CD8-positive, alpha-beta memory T cell (primary cell): ENCODE measurements at regions not wholly inside any gene's neighbourhood (a gene's known extent, or its start where the extent isn't known, plus 50 kb on each side); places are given as distances from the start of the nearest gene placed in this dataset.
"Not testable (repeated sequence)": the region's sequence is repeated elsewhere in the genome, so short reads cannot be mapped to it uniquely, and the experiment has no call there.

Experiments
- CTCF ChIA-PET: fragments of 350-600 bp; sonication (Branson Sonifier 250); formaldehyde crosslinking; loops from one replicate; lab custom pipeline; 2021; ENCODE audit warnings: antibody characterized with exemption; lab: Charles Lee
- POLR2A ChIA-PET: fragments of 350-600 bp; sonication (Branson Sonifier 250); formaldehyde crosslinking; loops from one replicate; lab custom pipeline; 2021; ENCODE audit warnings: antibody characterized with exemption; lab: Charles Lee
- DNase-seq, 5 donors: peaks; one replicate each; pipeline versions ENCODE4 v3.0.0 to v3.0.0-alpha.2; 2020 to 2022; ENCODE audit warnings: mixed read lengths in 1 of 5
- H3K27ac ChIP-seq: one replicate; pipeline ENCODE4 v1.7.0; 2013; ENCODE audit warnings: low read depth, mild to moderate bottlenecking, low read length, moderate library complexity
- H3K27me3 ChIP-seq: 2 replicates; pipeline ENCODE4 v1.7.0; 2013; ENCODE audit warnings: low read length, mild to moderate bottlenecking; ENCODE audit not compliant: insufficient read depth, poor library complexity, severe bottlenecking
- H3K36me3 ChIP-seq: 2 replicates; pipeline ENCODE4 v1.7.0; 2013; ENCODE audit warnings: mild to moderate bottlenecking, low read length, moderate library complexity; ENCODE audit not compliant: insufficient read depth
- H3K4me1 ChIP-seq: 2 replicates; pipeline ENCODE4 v1.7.0; 2013; ENCODE audit warnings: mild to moderate bottlenecking, low read length, moderate library complexity; ENCODE audit not compliant: insufficient read depth
- H3K4me3 ChIP-seq: 2 replicates; pipeline ENCODE4 v1.7.0; 2013; ENCODE audit warnings: mild to moderate bottlenecking, low read length
- H3K9me3 ChIP-seq: 2 replicates; pipeline ENCODE4 v1.7.0; 2013; ENCODE audit warnings: mild to moderate bottlenecking, low read length
- H3K27ac Mint-ChIP-seq, 8 donors: one replicate each; pipeline ENCODE4 v1.8.0; 2020 to 2021; ENCODE audit warnings: mixed read lengths in 8 of 8, mild to moderate bottlenecking in 6 of 8, inconsistent platforms in 3 of 8, moderate library complexity in 3 of 8
- H3K27me3 Mint-ChIP-seq, 2 donors: one replicate each; pipeline ENCODE4 v1.8.0; 2020 to 2021; ENCODE audit warnings: mixed read lengths in 2 of 2, mild to moderate bottlenecking in 1 of 2, moderate library complexity in 1 of 2
- H3K36me3 Mint-ChIP-seq, 3 donors: one replicate each; pipeline ENCODE4 v1.8.0; 2020 to 2021; ENCODE audit warnings: mixed read lengths in 3 of 3, inconsistent platforms in 1 of 3, mild to moderate bottlenecking in 1 of 3
- H3K4me1 Mint-ChIP-seq, 3 donors: one replicate each; pipeline ENCODE4 v1.8.0; 2020 to 2021; ENCODE audit warnings: mixed read lengths in 3 of 3, inconsistent platforms in 1 of 3, mild to moderate bottlenecking in 1 of 3
- H3K4me3 Mint-ChIP-seq, 7 donors: one replicate each; pipeline ENCODE4 v1.8.0; 2020 to 2021; ENCODE audit warnings: mixed read lengths in 7 of 7, mild to moderate bottlenecking in 6 of 7, moderate library complexity in 4 of 7, inconsistent platforms in 2 of 7
- H3K9me3 Mint-ChIP-seq, 5 donors: one replicate each; pipeline ENCODE4 v1.8.0; 2020 to 2022; ENCODE audit warnings: mixed read lengths in 5 of 5, mild to moderate bottlenecking in 3 of 5, moderate library complexity in 2 of 5, inconsistent platforms in 1 of 5

GRCh38 chr16:13697013-13697412 lies 222.9 kb upstream of the ERCC4 start:
- no peak overlapping the region for H3K27ac ChIP-seq
- no peak for DNase-seq
- POLR2A ChIA-PET, result no interaction called here
- CTCF ChIA-PET, result no interaction called here
- Mint-ChIP-seq H3K4me1 (no peaks in the 10 kb centered on the region), H3K27ac (no peak overlapping the region), H3K36me3 (no peaks in the 10 kb centered on the region), H3K9me3 (peaks cover 14 to 29% (median 24%) of the 10 kb centered on the region in 5 donors), H3K27me3 (peaks cover 0 to 3% of the 10 kb centered on the region in 2 donors), H3K4me3 (no peak overlapping the region)
- H3K9me3 ChIP-seq, result no peaks in the 10 kb centered on the region
- no peak overlapping the region for H3K4me3 ChIP-seq
- no peaks in the 10 kb centered on the region for H3K4me1 ChIP-seq
- no peaks in the 10 kb centered on the region for H3K36me3 ChIP-seq
- no peaks in the 10 kb centered on the region for H3K27me3 ChIP-seq

GRCh38 chr16:13697568-13697967 lies 222.4 kb upstream of the ERCC4 start:
- no peak overlapping the region for H3K27ac ChIP-seq
- Mint-ChIP-seq H3K27ac (no peak overlapping the region), H3K27me3 (peaks cover 0 to 3% of the 10 kb centered on the region in 2 donors), H3K4me3 (no peak overlapping the region), H3K9me3 (peaks cover 14 to 29% (median 21%) of the 10 kb centered on the region in 5 donors), H3K36me3 (no peaks in the 10 kb centered on the region), H3K4me1 (no peaks in the 10 kb centered on the region)
- no peaks in the 10 kb centered on the region for H3K4me1 ChIP-seq
- no peaks in the 10 kb centered on the region for H3K27me3 ChIP-seq
- H3K36me3 ChIP-seq, result no peaks in the 10 kb centered on the region
- no peaks in the 10 kb centered on the region for H3K9me3 ChIP-seq
- no peak overlapping the region for H3K4me3 ChIP-seq
- ChIA-PET CTCF (no interaction called here), POLR2A (no interaction called here)
- no peak for DNase-seq

- Histone ChIP-seq H3K27me3 (no peaks in the 10 kb centered on the region), H3K9me3 (no peaks in the 10 kb centered on the region), H3K36me3 (no peaks in the 10 kb centered on the region), H3K27ac (no peak overlapping the region), H3K4me3 (no peak overlapping the region), H3K4me1 (no peaks in the 10 kb centered on the region)
- CTCF ChIA-PET, result no interaction called here
- peaks cover 0 to 3% of the 10 kb centered on the region in 2 donors for H3K27me3 Mint-ChIP-seq
- no peak overlapping the region for H3K4me3 Mint-ChIP-seq
- H3K36me3 Mint-ChIP-seq, result peaks cover 0 to 3% (median 2%) of the 10 kb centered on the region in 3 donors
- no peaks in the 10 kb centered on the region for H3K4me1 Mint-ChIP-seq
- H3K9me3 Mint-ChIP-seq, result peaks cover 7 to 22% (median 14%) of the 10 kb centered on the region in 5 donors
- no peak overlapping the region for H3K27ac Mint-ChIP-seq
- no peak for DNase-seq
- POLR2A ChIA-PET, result no interaction called here
Measured at GRCh38 chr16:13702614-13703013, 217.3 kb upstream of the ERCC4 start.

GRCh38 chr16:13708347-13709120 lies 211.4 kb upstream of the ERCC4 start:
- Mint-ChIP-seq H3K27me3 (no peaks in the 10 kb centered on the region), H3K4me1 (no peaks in the 10 kb centered on the region), H3K36me3 (peaks cover 0 to 3% (median 2%) of the 10 kb centered on the region in 3 donors), H3K9me3 (peaks cover 8 to 22% (median 14%) of the 10 kb centered on the region in 5 donors), H3K4me3 (no peak overlapping the region), H3K27ac (no peak overlapping the region)
- Histone ChIP-seq H3K27ac (no peak overlapping the region), H3K9me3 (no peaks in the 10 kb centered on the region), H3K4me3 (no peak overlapping the region), H3K36me3 (no peaks in the 10 kb centered on the region), H3K4me1 (no peaks in the 10 kb centered on the region), H3K27me3 (no peaks in the 10 kb centered on the region)
- CTCF ChIA-PET, result no interaction called here
- no peak for DNase-seq
- POLR2A ChIA-PET, result no interaction called here

- no peaks in the 10 kb centered on the region for H3K9me3 Mint-ChIP-seq
- no peaks in the 10 kb centered on the region for H3K4me1 ChIP-seq
- H3K36me3 ChIP-seq, result no peaks in the 10 kb centered on the region
- peaks cover 0 to 2% of the 10 kb centered on the region in 2 donors for H3K27me3 Mint-ChIP-seq
- H3K4me1 Mint-ChIP-seq, result no peaks in the 10 kb centered on the region
- H3K4me3 ChIP-seq, result no peak overlapping the region
- no peaks in the 10 kb centered on the region for H3K27me3 ChIP-seq
- H3K27ac Mint-ChIP-seq, result no peak overlapping the region
- H3K27ac ChIP-seq, result no peak overlapping the region
- H3K36me3 Mint-ChIP-seq, result no peaks in the 10 kb centered on the region
- CTCF ChIA-PET, result no interaction called here
- no peak for DNase-seq
- no peak overlapping the region for H3K4me3 Mint-ChIP-seq
- POLR2A ChIA-PET, result no interaction called here
- H3K9me3 ChIP-seq, result no peaks in the 10 kb centered on the region
Measured at GRCh38 chr16:13718748-13719147, 201.2 kb upstream of the ERCC4 start.

GRCh38 chr16:13727943-13728342 lies 192.0 kb upstream of the ERCC4 start:
- H3K4me3 Mint-ChIP-seq, result no peak overlapping the region
- Histone ChIP-seq H3K9me3 (no peaks in the 10 kb centered on the region), H3K36me3 (no peaks in the 10 kb centered on the region), H3K27ac (no peak overlapping the region), H3K27me3 (no peaks in the 10 kb centered on the region), H3K4me3 (no peak overlapping the region), H3K4me1 (no peaks in the 10 kb centered on the region)
- no peaks in the 10 kb centered on the region for H3K36me3 Mint-ChIP-seq
- no peak for DNase-seq
- no peaks in the 10 kb centered on the region for H3K4me1 Mint-ChIP-seq
- ChIA-PET POLR2A (no interaction called here), CTCF (no interaction called here)
- peaks cover 0 to 4% of the 10 kb centered on the region in 2 donors for H3K27me3 Mint-ChIP-seq
- peaks cover 6 to 22% (median 17%) of the 10 kb centered on the region in 5 donors for H3K9me3 Mint-ChIP-seq
- no peak overlapping the region for H3K27ac Mint-ChIP-seq

GRCh38 chr16:13733561-13733960 lies 186.4 kb upstream of the ERCC4 start:
- H3K36me3 ChIP-seq, result no peaks in the 10 kb centered on the region
- H3K4me3 Mint-ChIP-seq, result no peak overlapping the region
- H3K27ac Mint-ChIP-seq, result no peak overlapping the region
- H3K4me1 Mint-ChIP-seq, result no peaks in the 10 kb centered on the region
- CTCF ChIA-PET, result no interaction called here
- no peak overlapping the region for H3K4me3 ChIP-seq
- H3K27me3 Mint-ChIP-seq, result peaks cover 0 to 4% of the 10 kb centered on the region in 2 donors
- no peaks in the 10 kb centered on the region for H3K9me3 ChIP-seq
- DNase-seq, result no peak
- H3K4me1 ChIP-seq, result no peaks in the 10 kb centered on the region
- no peak overlapping the region for H3K27ac ChIP-seq
- no peaks in the 10 kb centered on the region for H3K36me3 Mint-ChIP-seq
- H3K27me3 ChIP-seq, result no peaks in the 10 kb centered on the region
- peaks cover 1 to 7% (median 2%) of the 10 kb centered on the region in 5 donors for H3K9me3 Mint-ChIP-seq
- POLR2A ChIA-PET, result no interaction called here

GRCh38 chr16:13739621-13740373 lies 180.2 kb upstream of the ERCC4 start:
- H3K4me3 Mint-ChIP-seq, H3K9me3 ChIP-seq, H3K27ac ChIP-seq, H3K27me3 Mint-ChIP-seq, H3K27ac Mint-ChIP-seq, H3K27me3 ChIP-seq, H3K36me3 ChIP-seq, H3K4me1 Mint-ChIP-seq, CTCF ChIA-PET, H3K9me3 Mint-ChIP-seq, POLR2A ChIA-PET, H3K4me1 ChIP-seq, H3K36me3 Mint-ChIP-seq, H3K4me3 ChIP-seq, DNase-seq: not testable (repeated sequence)
